Natural killer cell (primary cell): ENCODE measurements at regions not wholly inside any gene's neighbourhood (a gene's known extent, or its start where the extent isn't known, plus 50 kb on each side); places are given as distances from the start of the nearest gene placed in this dataset.

Experiments
- ATAC-seq, 3 donors: fragments of 150-1000 bp in 2 of 3; fragments of 200-7000 bp in 1 of 3; cut with Tn5 transposase; 1 replicate in 1 of 3; 2 replicates in 2 of 3; pipeline ENCODE4 v1.10.0; 2021; ENCODE audit warnings: mild to moderate bottlenecking in 2 of 3, moderate library complexity in 2 of 3
- DNase-seq, 2 donors: peaks; one replicate each; pipeline versions ENCODE4 v3.0.0 to v3.0.0-alpha.2; 2013 to 2021; ENCODE audit warnings: mixed read lengths in 1 of 2
- H3K27ac ChIP-seq: one replicate; pipeline ENCODE4 v1.5.1; 2013; ENCODE audit warnings: mild to moderate bottlenecking, low read length
- H3K27me3 ChIP-seq: one replicate; pipeline ENCODE4 v1.6.1; 2013; ENCODE audit warnings: low read length; ENCODE audit not compliant: control insufficient read depth, insufficient read depth
- H3K36me3 ChIP-seq: one replicate; pipeline ENCODE4 v1.6.1; 2013; ENCODE audit warnings: low read length; ENCODE audit not compliant: control insufficient read depth, insufficient read depth
- H3K4me1 ChIP-seq: one replicate; pipeline ENCODE4 v1.6.1; 2013; ENCODE audit warnings: low read length; ENCODE audit not compliant: control insufficient read depth, insufficient read depth
- H3K4me3 ChIP-seq: one replicate; pipeline ENCODE4 v1.5.1; 2013; ENCODE audit warnings: low read length
- H3K9me3 ChIP-seq: one replicate; pipeline ENCODE4 v1.6.1; 2013; ENCODE audit warnings: low read length; ENCODE audit not compliant: control insufficient read depth, insufficient read depth
- H3K27ac Mint-ChIP-seq, 2 donors: one replicate each; pipeline ENCODE4 v1.8.0; 2022; ENCODE audit warnings: mild to moderate bottlenecking in 2 of 2, mixed read lengths in 2 of 2, moderate library complexity in 1 of 2
- H3K27me3 Mint-ChIP-seq, 2 donors: one replicate each; pipeline ENCODE4 v1.8.0; 2022; ENCODE audit warnings: low read depth in 2 of 2, mixed read lengths in 2 of 2
- H3K36me3 Mint-ChIP-seq: one replicate; pipeline ENCODE4 v1.8.0; 2022; ENCODE audit warnings: mixed read lengths
- H3K4me1 Mint-ChIP-seq, 2 donors: one replicate each; pipeline ENCODE4 v1.8.0; 2022; ENCODE audit warnings: mixed read lengths in 2 of 2
- H3K4me3 Mint-ChIP-seq: one replicate; pipeline ENCODE4 v1.8.0; 2022; ENCODE audit warnings: mild to moderate bottlenecking, moderate library complexity, mixed read lengths
- H3K9me3 Mint-ChIP-seq, 2 donors: one replicate each; pipeline ENCODE4 v1.8.0; 2022; ENCODE audit warnings: mixed read lengths in 2 of 2
- WGBS: methylation state at CpG from one replicate; pipeline ENCODE4 v1.1.7; 2013; ENCODE audit warnings: missing lambda C conversion rate; ENCODE audit not compliant: insufficient coverage; 5-methylcytosine and 5-hydroxymethylcytosine counted together
- intact Hi-C: fragments of 100-400 bp; cut with micrococcal nuclease; formaldehyde crosslinking; loops from one replicate; pipeline ENCODE4 v1.14.2; 2022
- TF ChIP-seq, protein P1 (sequence below): fragments of 200-600 bp; IDR thresholded peaks from one replicate; pipeline ENCODE4 v1.8.0; 2022; ENCODE audit warnings: antibody characterized with exemption

DNA sequence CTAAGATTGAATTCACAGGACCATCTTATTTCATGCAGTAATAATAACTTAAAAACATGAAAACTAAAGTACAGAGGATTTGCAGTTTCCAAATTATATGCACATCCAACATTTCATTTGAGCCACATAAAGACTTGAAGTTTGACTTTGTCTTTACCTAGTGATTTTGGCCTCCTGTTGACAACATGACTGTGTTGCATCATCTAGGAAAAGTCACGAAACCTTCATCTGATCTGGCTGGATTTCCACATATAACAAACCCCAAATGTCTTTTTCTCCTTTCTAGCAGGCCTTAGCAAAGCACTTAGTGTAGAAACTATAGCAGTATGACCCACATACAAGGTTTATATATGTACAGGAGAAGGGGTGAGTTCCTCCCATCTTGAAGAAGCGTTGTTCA lies 406.5 kb upstream of the CDH5 start:
- Histone ChIP-seq H3K36me3 (no peaks in the 10 kb centered on the region), H3K4me1 (no peaks in the 10 kb centered on the region), H3K27me3 (no peaks in the 10 kb centered on the region), H3K4me3 (no peak overlapping the region), H3K9me3 (no peaks in the 10 kb centered on the region), H3K27ac (no peak overlapping the region)
- Mint-ChIP-seq H3K4me3 (no peak overlapping the region), H3K27me3 (peaks cover 0 to 7% of the 10 kb centered on the region in 2 donors), H3K9me3 (no peaks in the 10 kb centered on the region), H3K27ac (no peak overlapping the region), H3K36me3 (no peaks in the 10 kb centered on the region), H3K4me1 (no peaks in the 10 kb centered on the region)
- no peak for ATAC-seq
- 82% methylated on average over 2 of the region's 2 CpGs for WGBS
- TF ChIP-seq, protein P1, sequence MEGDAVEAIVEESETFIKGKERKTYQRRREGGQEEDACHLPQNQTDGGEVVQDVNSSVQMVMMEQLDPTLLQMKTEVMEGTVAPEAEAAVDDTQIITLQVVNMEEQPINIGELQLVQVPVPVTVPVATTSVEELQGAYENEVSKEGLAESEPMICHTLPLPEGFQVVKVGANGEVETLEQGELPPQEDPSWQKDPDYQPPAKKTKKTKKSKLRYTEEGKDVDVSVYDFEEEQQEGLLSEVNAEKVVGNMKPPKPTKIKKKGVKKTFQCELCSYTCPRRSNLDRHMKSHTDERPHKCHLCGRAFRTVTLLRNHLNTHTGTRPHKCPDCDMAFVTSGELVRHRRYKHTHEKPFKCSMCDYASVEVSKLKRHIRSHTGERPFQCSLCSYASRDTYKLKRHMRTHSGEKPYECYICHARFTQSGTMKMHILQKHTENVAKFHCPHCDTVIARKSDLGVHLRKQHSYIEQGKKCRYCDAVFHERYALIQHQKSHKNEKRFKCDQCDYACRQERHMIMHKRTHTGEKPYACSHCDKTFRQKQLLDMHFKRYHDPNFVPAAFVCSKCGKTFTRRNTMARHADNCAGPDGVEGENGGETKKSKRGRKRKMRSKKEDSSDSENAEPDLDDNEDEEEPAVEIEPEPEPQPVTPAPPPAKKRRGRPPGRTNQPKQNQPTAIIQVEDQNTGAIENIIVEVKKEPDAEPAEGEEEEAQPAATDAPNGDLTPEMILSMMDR: no peak
- intact Hi-C loops: no loop called here
- no peak for DNase-seq

DNA sequence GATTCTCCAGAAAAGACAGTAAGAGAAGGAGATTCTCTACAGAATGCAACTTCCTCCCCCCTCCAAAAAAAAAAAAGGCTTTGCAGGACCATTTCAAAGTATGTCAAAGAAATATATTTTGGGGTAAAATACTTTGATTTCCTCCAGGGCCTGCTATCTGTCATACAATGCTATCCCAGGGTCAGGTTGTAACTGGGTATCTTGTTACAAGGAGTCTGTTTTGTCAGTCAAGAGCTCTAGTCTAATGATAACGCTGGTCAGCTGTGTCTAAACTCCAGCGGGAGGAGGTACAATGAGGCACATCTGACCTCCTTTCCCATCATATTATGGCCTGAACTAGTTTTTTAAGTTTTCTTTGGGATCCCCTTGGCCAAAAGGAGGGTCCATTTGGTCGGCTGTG lies 408.4 kb upstream of the CDH5 start:
- ATAC-seq (no peak), DNase-seq (no peak)
- no peaks in the 10 kb centered on the region for H3K9me3 ChIP-seq
- H3K4me3 ChIP-seq: no peak overlapping the region
- intact Hi-C loops: no loop called here
- H3K27ac Mint-ChIP-seq: no peak overlapping the region
- no peaks in the 10 kb centered on the region for H3K36me3 Mint-ChIP-seq
- no peaks in the 10 kb centered on the region for H3K4me1 ChIP-seq
- TF ChIP-seq, protein P1: no peak
- no peaks in the 10 kb centered on the region for H3K4me1 Mint-ChIP-seq
- no peak overlapping the region for H3K27ac ChIP-seq
- H3K4me3 Mint-ChIP-seq: no peak overlapping the region
- 72% methylated on average over 2 of the region's 3 CpGs for WGBS
- no peaks in the 10 kb centered on the region for H3K27me3 Mint-ChIP-seq
- H3K9me3 Mint-ChIP-seq: no peaks in the 10 kb centered on the region
- H3K36me3 ChIP-seq: no peaks in the 10 kb centered on the region
- no peaks in the 10 kb centered on the region for H3K27me3 ChIP-seq

DNA sequence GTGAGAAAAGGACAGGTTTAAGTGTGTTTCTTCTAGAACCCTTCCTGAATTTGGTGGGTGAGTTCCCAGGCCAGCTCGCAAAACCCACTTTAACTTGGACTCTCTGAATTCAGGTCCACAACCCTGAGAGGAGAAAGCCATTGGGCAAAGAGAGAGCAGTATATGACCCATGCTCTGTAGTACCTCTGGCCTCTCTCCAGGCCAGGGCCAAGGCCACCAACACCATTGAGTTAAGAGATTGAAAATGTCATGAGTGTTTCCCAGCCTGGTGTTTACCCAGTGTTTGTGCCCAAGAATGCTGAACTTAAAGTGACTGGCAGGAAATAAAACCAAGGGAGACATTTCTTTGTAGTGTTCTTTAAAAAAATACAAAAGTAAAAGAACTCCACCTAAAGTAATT lies 410.4 kb upstream of the CDH5 start:
- TF ChIP-seq, protein P1: no peak
- Histone ChIP-seq H3K36me3 (no peaks in the 10 kb centered on the region), H3K27me3 (no peaks in the 10 kb centered on the region), H3K4me3 (no peak overlapping the region), H3K9me3 (no peaks in the 10 kb centered on the region), H3K27ac (no peak overlapping the region), H3K4me1 (no peaks in the 10 kb centered on the region)
- H3K27me3 Mint-ChIP-seq: no peaks in the 10 kb centered on the region
- no peak overlapping the region for H3K4me3 Mint-ChIP-seq
- intact Hi-C loops: no loop called here
- no peaks in the 10 kb centered on the region for H3K4me1 Mint-ChIP-seq
- 86% methylated on average over 1 of the region's 1 CpG for WGBS
- H3K9me3 Mint-ChIP-seq: no peaks in the 10 kb centered on the region
- DNase-seq (no peak), ATAC-seq (peak in 1 of 3 donors; percentile 25)
- no peak overlapping the region for H3K27ac Mint-ChIP-seq
- H3K36me3 Mint-ChIP-seq: no peaks in the 10 kb centered on the region

DNA sequence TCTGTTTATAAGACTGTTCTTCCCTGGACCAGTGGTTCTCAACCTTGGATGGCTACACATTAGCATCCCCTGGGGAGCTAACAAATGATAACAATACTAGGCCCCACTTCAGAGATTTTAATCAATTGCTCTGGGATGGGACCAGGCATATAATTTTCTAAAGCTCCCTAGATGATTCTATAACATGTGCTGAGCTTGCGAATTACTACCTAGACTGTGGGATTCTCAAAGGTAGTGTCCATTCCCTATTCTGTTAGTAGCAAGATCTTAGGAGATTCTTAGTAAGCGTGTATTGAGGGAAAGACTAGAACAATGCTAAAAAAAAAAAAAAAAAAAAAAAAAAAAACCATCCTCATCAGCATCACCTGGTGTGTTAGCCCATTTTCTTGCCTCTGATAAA lies 412.0 kb upstream of the CDH5 start:
- Histone ChIP-seq H3K27ac (no peak overlapping the region), H3K27me3 (no peaks in the 10 kb centered on the region), H3K36me3 (no peaks in the 10 kb centered on the region), H3K4me3 (no peak overlapping the region), H3K9me3 (no peaks in the 10 kb centered on the region), H3K4me1 (no peaks in the 10 kb centered on the region)
- TF ChIP-seq, protein P1: no peak
- no peak for ATAC-seq
- no peak for DNase-seq
- Mint-ChIP-seq H3K27ac (no peak overlapping the region), H3K4me1 (no peaks in the 10 kb centered on the region), H3K36me3 (no peaks in the 10 kb centered on the region), H3K4me3 (no peak overlapping the region), H3K27me3 (peaks cover 3 to 11% of the 10 kb centered on the region in 2 donors), H3K9me3 (no peaks in the 10 kb centered on the region)
- 100% methylated on average over 1 of the region's 2 CpGs for WGBS
- intact Hi-C loops: no loop called here
